Peyer's patch (tissue), 4 donors: ENCODE measurements at regions not wholly inside any gene's neighbourhood (a gene's known extent, or its start where the extent isn't known, plus 50 kb on each side); places are given as distances from the start of the nearest gene placed in this dataset.

Source experiments
- POLR2A ChIP-seq, 2 donors: fragments of 450-650 bp; IDR thresholded peaks; one replicate each; pipeline ENCODE4 v1.5.1; 2017; ENCODE audit warnings: antibody characterized with exemption in 2 of 2, mild to moderate bottlenecking in 2 of 2, moderate library complexity in 2 of 2
- TF ChIP-seq, protein P1 (sequence below), 6 experiments: fragments of 450-650 bp in 4 of 6; fragments of 200-600 bp in 2 of 6; sonication (generic) in 1 of 6; IDR thresholded peaks; one replicate each; pipeline ENCODE4 v1.5.1; 2017 to 2019; ENCODE audit warnings: antibody characterized with exemption in 6 of 6, mild to moderate bottlenecking in 3 of 6, moderate library complexity in 1 of 6

DNA sequence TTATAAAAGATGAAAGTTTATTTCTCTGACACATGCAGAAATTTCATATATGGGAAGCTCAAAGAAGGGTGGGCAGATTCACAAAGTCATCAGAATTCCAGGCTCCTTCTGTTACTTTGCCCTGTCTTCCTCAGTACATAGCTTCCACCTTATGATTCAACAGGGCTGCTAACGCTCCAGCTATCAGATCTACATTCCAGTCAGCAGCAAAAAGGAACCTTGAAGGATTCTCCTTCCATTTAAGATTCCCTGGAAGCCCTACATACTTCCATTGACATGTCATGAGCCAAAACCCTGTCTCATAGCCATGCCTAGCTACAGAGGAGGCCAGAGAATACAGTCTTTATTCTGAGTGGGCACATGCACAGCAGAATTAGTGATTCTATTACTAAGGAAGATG is 103.3 kb downstream of the NCR2 start:
- no peak for TF ChIP-seq POLR2A (IDR thresholded peaks at IDR 0.05)
- TF ChIP-seq, protein P1, sequence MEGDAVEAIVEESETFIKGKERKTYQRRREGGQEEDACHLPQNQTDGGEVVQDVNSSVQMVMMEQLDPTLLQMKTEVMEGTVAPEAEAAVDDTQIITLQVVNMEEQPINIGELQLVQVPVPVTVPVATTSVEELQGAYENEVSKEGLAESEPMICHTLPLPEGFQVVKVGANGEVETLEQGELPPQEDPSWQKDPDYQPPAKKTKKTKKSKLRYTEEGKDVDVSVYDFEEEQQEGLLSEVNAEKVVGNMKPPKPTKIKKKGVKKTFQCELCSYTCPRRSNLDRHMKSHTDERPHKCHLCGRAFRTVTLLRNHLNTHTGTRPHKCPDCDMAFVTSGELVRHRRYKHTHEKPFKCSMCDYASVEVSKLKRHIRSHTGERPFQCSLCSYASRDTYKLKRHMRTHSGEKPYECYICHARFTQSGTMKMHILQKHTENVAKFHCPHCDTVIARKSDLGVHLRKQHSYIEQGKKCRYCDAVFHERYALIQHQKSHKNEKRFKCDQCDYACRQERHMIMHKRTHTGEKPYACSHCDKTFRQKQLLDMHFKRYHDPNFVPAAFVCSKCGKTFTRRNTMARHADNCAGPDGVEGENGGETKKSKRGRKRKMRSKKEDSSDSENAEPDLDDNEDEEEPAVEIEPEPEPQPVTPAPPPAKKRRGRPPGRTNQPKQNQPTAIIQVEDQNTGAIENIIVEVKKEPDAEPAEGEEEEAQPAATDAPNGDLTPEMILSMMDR (IDR thresholded peaks at IDR 0.05), result no peak
